ENCODE measurements at regions not wholly inside any gene's neighbourhood (a gene's known extent, or its start where the extent isn't known, plus 50 kb on each side); places are given as distances from the start of the nearest gene placed in this dataset.

- TF ChIP-seq RARB (CRISPR knock-in tag; IDR thresholded peaks at IDR 0.05) (no peak), RNF2 (IDR thresholded peaks at IDR 0.05; ENCODE audit: borderline replicate concordance, low read depth) (no peak), HDAC2 (IDR thresholded peaks at IDR 0.05) (no peak), GATA3 (IDR thresholded peaks at IDR 0.05; ENCODE audit: borderline replicate concordance) (no peak), REST (IDR thresholded peaks at IDR 0.05) (no peak), USF2 (IDR thresholded peaks at IDR 0.05) (no peak), KDM5A (IDR thresholded peaks at IDR 0.05) (no peak), HEYL (CRISPR knock-in tag; IDR thresholded peaks at IDR 0.05) (no peak), MAFK (IDR thresholded peaks at IDR 0.05; ENCODE audit: partially characterized antibody) (no peak), CHD2 (IDR thresholded peaks at IDR 0.05; ENCODE audit: low read length, partially characterized antibody) (no peak), E2F6 (IDR thresholded peaks at IDR 0.05; ENCODE audit: borderline replicate concordance, low read depth) (no peak), HOXA7 (CRISPR knock-in tag; IDR thresholded peaks at IDR 0.05) (no peak), CBX2 (IDR thresholded peaks at IDR 0.05; ENCODE audit: borderline replicate concordance, low read depth) (no peak), CTCF (IDR thresholded peaks at IDR 0.05) (no peak), HOXB5 (CRISPR knock-in tag; IDR thresholded peaks at IDR 0.05) (no peak), ZSCAN20 (CRISPR knock-in tag; IDR thresholded peaks at IDR 0.05) (no peak), RAD21 (conservative IDR thresholded peaks at IDR 0.05 in 1 of 2, IDR thresholded peaks at IDR 0.05 in 1 of 2) (no peak), POLR2A (IDR thresholded peaks at IDR 0.05; ENCODE audit: low read length) (no peak), HOXB13 (CRISPR knock-in tag; IDR thresholded peaks at IDR 0.05; ENCODE audit: low read depth) (no peak)
- FAIRE-seq (no peak), ATAC-seq (no peak)
These were observed 241.3 kb upstream of the IRS2 start for GRCh38 chr13:110027470-110028240.

GRCh38 chr13:110024645-110024980 is 238.2 kb upstream of the IRS2 start:
- no peak overlapping the region for H3K4me2 ChIP-seq
- H3K9me3 ChIP-seq = no peaks in the 10 kb centered on the region
- no peak overlapping the region for H3K27ac ChIP-seq
- FAIRE-seq (no peak), ATAC-seq (no peak), DNase-seq (ENCODE audit: low read depth in 1 of 2, low spot score in 1 of 2) (no peak)
- no peaks in the 10 kb centered on the region for H3K4me1 ChIP-seq
- CTCF ChIA-PET = interaction anchor here (0.9 kb wide), 1 partner anchor 155 kb away, joined by 3 read pairs; no protein-coding TSS in a partner anchor
- WGBS (ENCODE audit: missing lambda C conversion rate) = 0% methylated on average over 1 of the region's 1 CpG
- POLR2A ChIA-PET = no interaction called here
- no peak overlapping the region for H3K4me3 ChIP-seq
- TF ChIP-seq FOSL2 (IDR thresholded peaks at IDR 0.05) = no peak
- TF ChIP-seq FOSL2 (CRISPR knock-in tag; IDR thresholded peaks at IDR 0.05) = no peak
- no peak for TF ChIP-seq E2F6 (IDR thresholded peaks at IDR 0.05; ENCODE audit: borderline replicate concordance, low read depth)
- TF ChIP-seq ZC3H11A (IDR thresholded peaks at IDR 0.05) = no peak
- TF ChIP-seq RNF2 (IDR thresholded peaks at IDR 0.05; ENCODE audit: borderline replicate concordance, low read depth) = no peak
- no peak for TF ChIP-seq ZSCAN20 (CRISPR knock-in tag; IDR thresholded peaks at IDR 0.05)
- TF ChIP-seq POLR2A (IDR thresholded peaks at IDR 0.05; ENCODE audit: low read length) = no peak
- no peak for TF ChIP-seq RARB (CRISPR knock-in tag; IDR thresholded peaks at IDR 0.05)
- TF ChIP-seq POLR2AphosphoS2 (conservative IDR thresholded peaks at IDR 0.05; ENCODE audit: low read length) = no peak
- TF ChIP-seq EP300 (IDR thresholded peaks at IDR 0.05) = no peak
- TF ChIP-seq MAFK (IDR thresholded peaks at IDR 0.05; ENCODE audit: partially characterized antibody) = no peak
- TF ChIP-seq REST (IDR thresholded peaks at IDR 0.05) = no peak
- TF ChIP-seq HES2 (IDR thresholded peaks at IDR 0.05) = no peak

More at GRCh38 chr13:110027470-110028240, 241.3 kb upstream of the IRS2 start:
- H3K27ac ChIP-seq = no peak overlapping the region
- WGBS (ENCODE audit: missing lambda C conversion rate) = 81% methylated on average over 8 of the region's 8 CpGs
- no peak overlapping the region for H3K4me3 ChIP-seq
- no peaks in the 10 kb centered on the region for H3K4me1 ChIP-seq
- DNase-seq (ENCODE audit: low read depth in 1 of 2, low spot score in 1 of 2) = no peak
- CTCF ChIA-PET = interaction anchor here (1.1 to 1.2 kb wide), 2 partner anchors 9 to 682 kb away, joined by 3 read pairs; no protein-coding TSS in a partner anchor
- no peak overlapping the region for H3K4me2 ChIP-seq
- no peaks in the 10 kb centered on the region for H3K9me3 ChIP-seq
- POLR2A ChIA-PET = no interaction called here

All from A549 (cell line).